ENCODE measurements at regions not wholly inside any gene's neighbourhood (a gene's known extent, or its start where the extent isn't known, plus 50 kb on each side); places are given as distances from the start of the nearest gene placed in this dataset.

- Histone ChIP-seq H3K9me3 (ENCODE audit: low read depth) (no peaks in the 10 kb centered on the region), H3K9ac (no peak overlapping the region), H3K27ac (no peak overlapping the region), H3K27me3 (replicated peaks; ENCODE audit: insufficient read depth) (no peaks in the 10 kb centered on the region), H3K36me3 (ENCODE audit: low read depth) (no peaks in the 10 kb centered on the region), H3K9me2 (ENCODE audit: insufficient read depth) (no peaks in the 10 kb centered on the region), H3K4me3 (no peak overlapping the region), H4K20me1 (ENCODE audit: insufficient read depth) (no peaks in the 10 kb centered on the region), H2AFZ (0 out of 2 replicates have a peak overlapping the region, but pooled peaks have one; percentile 8), H3K79me2 (ENCODE audit: insufficient read depth) (no peaks in the 10 kb centered on the region), H3K4me1 (ENCODE audit: insufficient read depth) (peaks cover 41% of the 10 kb centered on the region), H3K4me2 (ENCODE audit: unreplicated experiment) (no peak overlapping the region), H3F3A (ENCODE audit: insufficient read depth) (peaks cover 63% of the 10 kb centered on the region)
- WGBS, 2 experiments (ENCODE audit: low coverage in 1 of 2, low lambda C conversion rate in 2 of 2, missing lambda C conversion rate in 2 of 2) = 77 to 83% methylated on average over 2 of the region's 2 CpGs
- peak; percentile 30 for DNase-seq
- TF ChIP-seq EZH2phosphoT487 (IDR thresholded peaks at IDR 0.05; ENCODE audit: insufficient read depth, low read depth) = no peak
- no peak for TF ChIP-seq EZH2 (IDR thresholded peaks at IDR 0.05; ENCODE audit: insufficient read depth, poor library complexity, severe bottlenecking)
- in situ Hi-C loops (cut with MboI) = no loop called here
Observed at GRCh38 chr9:72445306-72445995, 76.0 kb upstream of the TMC1 start.

DNA sequence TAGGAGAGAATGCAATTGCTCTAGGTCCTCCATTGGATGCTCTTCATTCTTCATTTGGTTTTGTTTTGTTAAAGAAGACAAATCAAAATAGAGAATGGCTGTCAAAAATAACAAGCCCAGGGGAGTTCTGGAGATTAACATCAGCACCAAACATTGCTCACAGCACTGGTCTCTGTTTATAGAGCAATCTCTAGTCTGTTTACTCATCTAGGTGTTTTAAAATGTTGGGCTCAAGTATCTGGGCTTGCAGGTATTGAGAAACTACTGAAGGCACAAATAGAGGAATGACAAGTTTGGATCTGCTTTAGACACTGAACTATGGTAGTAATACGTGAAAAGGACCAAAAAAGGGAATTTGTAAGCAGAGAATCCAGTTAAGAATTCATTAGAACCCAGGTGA lies 77.0 kb upstream of the TMC1 start:
- Histone ChIP-seq H2AFZ (no peak overlapping the region), H4K20me1 (ENCODE audit: insufficient read depth) (no peaks in the 10 kb centered on the region), H3K79me2 (ENCODE audit: insufficient read depth) (no peaks in the 10 kb centered on the region), H3K4me3 (no peak overlapping the region), H3K36me3 (ENCODE audit: low read depth) (no peaks in the 10 kb centered on the region), H3K27ac (no peak overlapping the region), H3F3A (ENCODE audit: insufficient read depth) (peaks cover 65% of the 10 kb centered on the region), H3K9ac (no peak overlapping the region), H3K9me2 (ENCODE audit: insufficient read depth) (no peaks in the 10 kb centered on the region), H3K27me3 (replicated peaks; ENCODE audit: insufficient read depth) (no peaks in the 10 kb centered on the region), H3K4me2 (ENCODE audit: unreplicated experiment) (no peak overlapping the region), H3K4me1 (ENCODE audit: insufficient read depth) (peaks cover 47% of the 10 kb centered on the region), H3K9me3 (ENCODE audit: low read depth) (no peaks in the 10 kb centered on the region)
- WGBS, 2 experiments (ENCODE audit: low coverage in 1 of 2, low lambda C conversion rate in 2 of 2, missing lambda C conversion rate in 2 of 2) = 100% methylated on average over 1 of the region's 1 CpG
- no peak for TF ChIP-seq EZH2 (IDR thresholded peaks at IDR 0.05; ENCODE audit: insufficient read depth, poor library complexity, severe bottlenecking)
- no peak for TF ChIP-seq EZH2phosphoT487 (IDR thresholded peaks at IDR 0.05; ENCODE audit: insufficient read depth, low read depth)
- in situ Hi-C loops (cut with MboI) = no loop called here
- DNase-seq = no peak

GRCh38 chr9:72443855-72444254 lies 77.6 kb upstream of the TMC1 start:
- Histone ChIP-seq H3K27ac (peak overlapping the region; percentile 77), H3K4me3 (no peak overlapping the region), H3K9me2 (ENCODE audit: insufficient read depth) (no peaks in the 10 kb centered on the region), H2AFZ (no peak overlapping the region), H3K9ac (no peak overlapping the region), H3K9me3 (ENCODE audit: low read depth) (no peaks in the 10 kb centered on the region), H3K36me3 (ENCODE audit: low read depth) (no peaks in the 10 kb centered on the region), H3K4me1 (ENCODE audit: insufficient read depth) (peaks cover 50% of the 10 kb centered on the region), H3K79me2 (ENCODE audit: insufficient read depth) (no peaks in the 10 kb centered on the region), H4K20me1 (ENCODE audit: insufficient read depth) (no peaks in the 10 kb centered on the region), H3K27me3 (replicated peaks; ENCODE audit: insufficient read depth) (no peaks in the 10 kb centered on the region), H3K4me2 (ENCODE audit: unreplicated experiment) (no peak overlapping the region), H3F3A (ENCODE audit: insufficient read depth) (peaks cover 65% of the 10 kb centered on the region)
- no peak for DNase-seq
- 97% methylated on average over 4 of the region's 4 CpGs for WGBS, 2 experiments (ENCODE audit: low coverage in 1 of 2, low lambda C conversion rate in 2 of 2, missing lambda C conversion rate in 2 of 2)
- in situ Hi-C loops (cut with MboI) = no loop called here
- TF ChIP-seq EZH2 (IDR thresholded peaks at IDR 0.05; ENCODE audit: insufficient read depth, poor library complexity, severe bottlenecking) (no peak), EZH2phosphoT487 (IDR thresholded peaks at IDR 0.05; ENCODE audit: insufficient read depth, low read depth) (no peak)

DNA sequence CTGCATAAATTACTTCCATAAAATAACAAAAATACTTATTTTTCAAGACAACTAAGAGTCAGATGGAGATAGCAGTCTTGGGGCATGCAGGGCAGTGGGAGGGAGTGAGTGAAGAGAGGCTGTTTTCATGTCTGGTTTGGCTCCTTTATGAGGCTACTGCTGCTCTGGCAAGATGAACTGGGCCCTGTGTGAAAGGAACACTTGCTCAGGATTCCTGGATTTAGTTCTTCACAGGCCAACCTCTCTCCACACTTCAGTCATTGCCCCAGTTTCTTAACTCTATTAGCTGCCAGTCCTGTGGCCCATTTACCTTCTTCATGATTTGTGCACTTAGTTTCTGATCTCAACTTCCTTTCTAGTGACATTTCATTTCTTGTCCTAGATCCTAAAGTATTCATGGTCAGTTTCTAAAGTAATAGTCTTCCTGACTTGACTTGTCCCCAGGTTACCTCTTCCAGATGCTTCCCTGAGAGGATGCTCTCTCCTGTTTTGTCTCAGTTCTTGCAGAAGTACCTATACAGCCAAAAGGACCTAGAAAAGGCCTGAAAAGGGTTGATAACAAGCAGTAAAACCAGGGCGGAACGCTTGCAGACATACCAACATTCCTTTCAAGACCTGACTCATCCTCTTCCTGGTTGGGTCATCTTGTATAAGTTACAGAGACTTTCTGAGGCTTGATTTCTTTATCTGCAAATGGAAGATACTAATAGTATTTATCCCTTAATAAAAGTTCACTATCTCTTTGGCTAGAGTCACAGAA lies 77.0 kb upstream of the ZFAND5 start:
- DNase-seq = peak; percentile 91
- in situ Hi-C loops (cut with MboI) = no loop called here
- H3K9ac ChIP-seq = peak overlapping the region; percentile 23; the same call in 1 of the 2 replicates

More for the DNA sequence above, 77.0 kb upstream of the ZFAND5 start:
- no peaks in the 10 kb centered on the region for H4K20me1 ChIP-seq (ENCODE audit: insufficient read depth)
- 0 out of 2 replicates have a peak overlapping the region, but pooled peaks have one; percentile 12 for H2AFZ ChIP-seq
- no peaks in the 10 kb centered on the region for H3K79me2 ChIP-seq (ENCODE audit: insufficient read depth)
- peak overlapping the region; percentile 77 for H3K27ac ChIP-seq
- peaks cover 56% of the 10 kb centered on the region for H3F3A ChIP-seq (ENCODE audit: insufficient read depth)
- peak overlapping the region; percentile 63 for H3K4me2 ChIP-seq (ENCODE audit: unreplicated experiment)
- H3K27me3 ChIP-seq (replicated peaks; ENCODE audit: insufficient read depth) = no peaks in the 10 kb centered on the region
- H3K4me1 ChIP-seq (ENCODE audit: insufficient read depth) = peaks cover 50% of the 10 kb centered on the region
- no peaks in the 10 kb centered on the region for H3K9me3 ChIP-seq (ENCODE audit: low read depth)
- H3K9me2 ChIP-seq (ENCODE audit: insufficient read depth) = no peaks in the 10 kb centered on the region
- H3K4me3 ChIP-seq = no peak overlapping the region
- TF ChIP-seq EZH2 (IDR thresholded peaks at IDR 0.05; ENCODE audit: insufficient read depth, poor library complexity, severe bottlenecking) (no peak), EZH2phosphoT487 (IDR thresholded peaks at IDR 0.05; ENCODE audit: insufficient read depth, low read depth) (no peak)
- no peaks in the 10 kb centered on the region for H3K36me3 ChIP-seq (ENCODE audit: low read depth)
- 0 to 7% methylated on average over 2 of the region's 2 CpGs for WGBS, 2 experiments (ENCODE audit: low coverage in 1 of 2, low lambda C conversion rate in 2 of 2, missing lambda C conversion rate in 2 of 2)
